Common myeloid progenitor, CD34-positive (primary cell): ENCODE measurements at regions not wholly inside any gene's neighbourhood (a gene's known extent, or its start where the extent isn't known, plus 50 kb on each side); places are given as distances from the start of the nearest gene placed in this dataset.
A peak's percentile ranks its signal among the peaks of the same experiment; 100 is the strongest.

ENCODE experiments used
- CTCF ChIA-PET: fragments of 350-600 bp; sonication (Branson Sonifier 250); formaldehyde crosslinking; loops from one replicate; lab custom pipeline; 2021; ENCODE audit warnings: antibody characterized with exemption; lab: Charles Lee
- POLR2A ChIA-PET: fragments of 350-600 bp; sonication (Branson Sonifier 250); formaldehyde crosslinking; loops from one replicate; lab custom pipeline; 2021; ENCODE audit warnings: antibody characterized with exemption; lab: Charles Lee
- DNase-seq, 3 donors: peaks; one replicate each; pipeline versions ENCODE4 v3.0.0 to v3.0.0-alpha.2; 2013
- H3K27ac ChIP-seq, 2 experiments: 1 replicate in 1 of 2; 2 replicates in 1 of 2; pipeline ENCODE4 v1.7.0; 2013; ENCODE audit warnings: inconsistent platforms in 2 of 2, low read length in 2 of 2, mild to moderate bottlenecking in 2 of 2, low read depth in 1 of 2, moderate library complexity in 1 of 2; ENCODE audit not compliant: severe bottlenecking in 2 of 2, insufficient read depth in 1 of 2, poor library complexity in 1 of 2
- H3K27me3 ChIP-seq, 5 experiments: replicated peaks in 2 of 5; 1 replicate in 3 of 5; 2 replicates in 2 of 5; pipeline versions ENCODE4 v1.6.1 to v1.7.0; 2013; ENCODE audit warnings: low read length in 4 of 5, mild to moderate bottlenecking in 2 of 5, moderate library complexity in 2 of 5, inconsistent platforms in 1 of 5; ENCODE audit not compliant: insufficient read depth in 5 of 5, control insufficient read depth in 4 of 5
- H3K36me3 ChIP-seq, 4 experiments: 1 replicate in 2 of 4; 2 replicates in 2 of 4; pipeline versions ENCODE4 v1.6.1 to v1.7.0; 2013; ENCODE audit warnings: low read length in 3 of 4, control low read depth in 1 of 4, mild to moderate bottlenecking in 1 of 4; ENCODE audit not compliant: control insufficient read depth in 4 of 4, insufficient read depth in 4 of 4
- H3K4me1 ChIP-seq, 4 experiments: 1 replicate in 3 of 4; 2 replicates in 1 of 4; pipeline versions ENCODE4 v1.6.1 to v1.7.1; 2013; ENCODE audit warnings: low read length in 3 of 4, mild to moderate bottlenecking in 3 of 4, control low read depth in 1 of 4, inconsistent platforms in 1 of 4, moderate library complexity in 1 of 4; ENCODE audit not compliant: control insufficient read depth in 4 of 4, insufficient read depth in 4 of 4; ENCODE audit errors: control extremely low read depth in 1 of 4
- H3K4me3 ChIP-seq, 7 experiments: 1 replicate in 4 of 7; 2 replicates in 3 of 7; pipeline versions ENCODE4 v1.5.1 to v1.7.0; 2013; ENCODE audit warnings: mild to moderate bottlenecking in 7 of 7, low read length in 6 of 7, moderate library complexity in 6 of 7, inconsistent platforms in 2 of 7, low read depth in 2 of 7, control low read depth in 1 of 7; ENCODE audit not compliant: insufficient read depth in 4 of 7, control insufficient read depth in 1 of 7; ENCODE audit errors: extremely low read depth in 1 of 7
- H3K9me3 ChIP-seq, 5 experiments: 1 replicate in 4 of 5; 2 replicates in 1 of 5; pipeline versions ENCODE4 v1.6.1 to v1.7.1; 2013; ENCODE audit warnings: low read length in 4 of 5, mild to moderate bottlenecking in 2 of 5, inconsistent platforms in 1 of 5, low read depth in 1 of 5, moderate library complexity in 1 of 5; ENCODE audit not compliant: control insufficient read depth in 4 of 5, insufficient read depth in 2 of 5; ENCODE audit errors: control extremely low read depth in 1 of 5
- WGBS: methylation state at CpG from one replicate; pipeline ENCODE4 v1.1.5; 2013; ENCODE audit not compliant: insufficient coverage; 5-methylcytosine and 5-hydroxymethylcytosine counted together

DNA sequence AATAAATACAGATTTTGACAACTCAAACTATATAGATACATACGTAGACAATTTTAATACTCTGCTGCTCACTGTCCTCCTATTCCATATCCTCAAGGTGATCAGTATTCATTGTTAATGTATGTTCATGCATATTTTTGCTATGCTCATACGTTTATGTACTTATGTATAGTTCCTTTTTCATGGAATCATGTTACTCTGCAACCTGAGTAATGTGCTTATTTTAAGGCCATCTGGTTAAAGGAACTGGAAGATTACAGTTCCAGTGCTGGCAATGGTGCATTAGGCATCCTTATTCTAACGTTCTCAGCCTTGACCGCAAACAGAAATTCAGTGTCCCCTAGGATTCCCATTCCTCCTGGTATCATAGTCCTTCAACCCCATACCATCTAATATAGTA, 385.0 kb upstream of the TNP1 start:
- ChIA-PET POLR2A (no interaction called here), CTCF (no interaction called here)
- no peaks in the 10 kb centered on the region for H3K9me3 ChIP-seq
- H3K36me3 ChIP-seq, result no peaks in the 10 kb centered on the region
- peaks cover 0 to 15% (median 0%) of the 10 kb centered on the region in 5 experiments for H3K27me3 ChIP-seq
- peaks cover 0 to 13% (median 8%) of the 10 kb centered on the region in 4 experiments for H3K4me1 ChIP-seq
- DNase-seq, result no peak
- H3K27ac ChIP-seq, result no peak overlapping the region
- no peak overlapping the region for H3K4me3 ChIP-seq
- WGBS, result 100% methylated on average over 1 of the region's 4 CpGs

DNA sequence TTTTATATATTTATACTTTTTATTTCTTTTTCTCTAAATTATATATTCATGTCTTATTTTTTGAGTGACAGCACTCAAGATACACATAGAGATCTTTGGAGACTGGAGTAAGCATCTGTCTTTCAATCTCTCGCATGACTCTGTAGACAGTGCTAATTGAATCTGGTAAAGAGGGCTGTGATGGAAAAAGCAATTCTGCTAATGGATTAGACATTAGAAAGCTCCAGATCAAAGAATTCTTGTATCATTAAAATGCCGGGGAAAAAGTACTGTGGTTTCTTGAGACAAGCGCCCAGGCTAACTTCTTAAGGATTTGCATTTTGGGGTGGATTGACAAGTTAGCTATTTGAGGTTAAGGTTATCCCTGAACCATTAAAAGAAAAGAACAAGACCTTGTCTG, 383.1 kb upstream of the TNP1 start:
- Histone ChIP-seq H3K36me3 (no peaks in the 10 kb centered on the region), H3K4me3 (no peak overlapping the region), H3K9me3 (peaks cover 0 to 2% (median 0%) of the 10 kb centered on the region in 5 experiments), H3K4me1 (peaks cover 0 to 3% (median under 1%) of the 10 kb centered on the region in 4 experiments), H3K27me3 (peaks cover 0 to 15% (median 0%) of the 10 kb centered on the region in 5 experiments), H3K27ac (no peak overlapping the region)
- WGBS, result 96% methylated on average over 3 of the region's 3 CpGs
- ChIA-PET CTCF (interaction anchor here (1.0 to 1.2 kb wide), 3 partner anchors 12 to 544 kb away, joined by 3 read pairs; no protein-coding TSS in a partner anchor), POLR2A (no interaction called here)
- no peak for DNase-seq

DNA sequence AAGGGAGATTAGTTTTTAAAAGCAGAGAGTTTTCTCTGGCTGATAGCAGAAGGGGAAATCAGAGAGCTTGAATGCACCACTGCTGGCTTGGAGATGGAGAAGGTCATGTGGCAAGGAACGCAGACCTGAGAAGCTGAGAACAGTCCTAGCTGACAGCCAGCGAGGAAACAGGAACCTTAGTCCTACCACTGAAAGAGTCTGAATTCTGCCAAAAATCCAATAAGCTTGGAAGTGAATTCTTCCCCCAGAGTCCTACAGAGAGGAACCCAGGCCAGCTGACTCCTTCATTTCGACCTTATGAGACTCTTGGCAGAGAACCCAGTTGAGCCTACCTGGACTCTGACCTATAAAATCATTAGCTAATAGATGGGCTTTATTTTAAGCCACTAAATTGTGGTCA, 371.9 kb upstream of the TNP1 start:
- Histone ChIP-seq H3K27ac (no peak overlapping the region), H3K4me3 (no peak overlapping the region), H3K9me3 (peaks cover 0 to 3% (median 0%) of the 10 kb centered on the region in 5 experiments), H3K4me1 (no peaks in the 10 kb centered on the region), H3K27me3 (peaks cover 0 to 11% (median 7%) of the 10 kb centered on the region in 5 experiments), H3K36me3 (no peaks in the 10 kb centered on the region)
- DNase-seq, result peak in 2 of 3 donors; percentile 38 to 50
- WGBS, result 0% methylated on average over 2 of the region's 3 CpGs
- CTCF ChIA-PET, result interaction anchor here (1.1 to 2.2 kb wide), 2 partner anchors 9 to 11 kb away, joined by 3 to 6 read pairs; no protein-coding TSS in a partner anchor
- POLR2A ChIA-PET, result no interaction called here

DNA sequence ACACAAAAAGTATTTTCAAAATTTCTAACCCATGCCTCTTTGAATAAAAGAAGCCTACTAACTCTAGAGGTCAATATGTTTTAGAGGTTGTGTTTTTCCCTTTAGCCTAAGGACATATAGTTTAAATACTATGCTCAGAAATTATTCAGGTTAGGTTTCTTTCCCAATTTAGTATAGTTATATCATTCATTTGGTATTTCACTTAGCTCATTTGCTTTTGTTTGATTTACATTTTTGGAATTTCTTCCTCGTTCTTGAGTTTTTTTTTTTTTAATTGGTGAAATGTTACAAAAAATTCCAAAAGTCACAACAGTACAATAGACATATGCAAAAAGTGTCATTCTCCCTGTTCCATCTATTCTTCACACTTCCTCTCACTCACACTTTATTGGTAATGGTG, 371.3 kb upstream of the TNP1 start:
- Histone ChIP-seq H3K4me1 (no peaks in the 10 kb centered on the region), H3K9me3 (peaks cover 0 to 3% (median 0%) of the 10 kb centered on the region in 5 experiments), H3K36me3 (no peaks in the 10 kb centered on the region), H3K27me3 (peaks cover 0 to 11% (median 5%) of the 10 kb centered on the region in 5 experiments), H3K4me3 (no peak overlapping the region), H3K27ac (no peak overlapping the region)
- ChIA-PET POLR2A (no interaction called here), CTCF (interaction anchor here (1.1 to 2.2 kb wide), 2 partner anchors 8 to 11 kb away, joined by 3 to 6 read pairs; no protein-coding TSS in a partner anchor)
- no CpG with 5 or more reads among the region's 1 CpG for WGBS
- DNase-seq, result no peak

DNA sequence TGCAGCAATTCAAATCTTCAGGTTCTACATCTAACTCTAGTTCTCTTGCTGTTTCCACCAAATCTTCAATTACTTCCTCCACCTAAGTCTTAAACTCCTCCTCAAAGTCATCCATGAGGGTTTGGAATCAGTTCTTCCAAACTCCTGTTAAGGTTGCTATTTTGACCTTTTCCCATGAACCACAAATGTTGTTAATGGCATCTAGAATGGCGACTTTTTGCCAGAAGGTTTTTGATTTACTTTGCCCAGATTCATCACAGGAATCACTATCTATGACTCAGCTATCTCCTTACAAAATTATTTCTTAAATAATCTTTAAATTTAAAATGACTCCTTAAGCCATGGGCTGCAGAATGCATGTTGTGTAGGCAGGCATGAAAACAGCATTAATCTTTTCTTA, 368.9 kb upstream of the TNP1 start:
- ChIA-PET CTCF (no interaction called here), POLR2A (no interaction called here)
- Histone ChIP-seq H3K27ac (no peak overlapping the region), H3K27me3 (peaks cover 0 to 9% (median 3%) of the 10 kb centered on the region in 5 experiments), H3K36me3 (no peaks in the 10 kb centered on the region), H3K4me3 (no peak overlapping the region), H3K4me1 (peaks cover 3 to 8% (median 5%) of the 10 kb centered on the region in 4 experiments), H3K9me3 (peaks cover 0 to 4% (median 0%) of the 10 kb centered on the region in 5 experiments)
- no CpG with 5 or more reads among the region's 1 CpG for WGBS
- no peak for DNase-seq

DNA sequence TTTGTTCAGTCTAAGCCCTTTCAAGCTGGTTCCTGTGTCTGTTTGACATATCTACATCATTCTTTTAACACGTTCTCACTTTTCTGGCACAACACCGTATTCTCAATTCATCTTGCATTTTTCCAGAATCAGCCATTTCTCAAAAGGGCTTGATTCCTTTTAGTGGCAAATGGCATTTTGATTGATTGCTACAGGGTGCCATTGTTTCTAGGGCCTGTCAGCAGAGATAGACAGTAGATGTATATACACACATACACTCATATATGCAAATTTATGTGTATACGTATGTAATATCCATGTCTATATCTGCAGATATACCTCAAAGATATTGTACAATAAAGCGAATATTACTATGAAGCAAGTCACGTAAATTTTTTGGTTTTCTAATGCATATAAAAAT, 367.9 kb upstream of the TNP1 start:
- DNase-seq, result no peak
- H3K36me3 ChIP-seq, result no peaks in the 10 kb centered on the region
- 100% methylated on average over 1 of the region's 5 CpGs for WGBS

DNA sequence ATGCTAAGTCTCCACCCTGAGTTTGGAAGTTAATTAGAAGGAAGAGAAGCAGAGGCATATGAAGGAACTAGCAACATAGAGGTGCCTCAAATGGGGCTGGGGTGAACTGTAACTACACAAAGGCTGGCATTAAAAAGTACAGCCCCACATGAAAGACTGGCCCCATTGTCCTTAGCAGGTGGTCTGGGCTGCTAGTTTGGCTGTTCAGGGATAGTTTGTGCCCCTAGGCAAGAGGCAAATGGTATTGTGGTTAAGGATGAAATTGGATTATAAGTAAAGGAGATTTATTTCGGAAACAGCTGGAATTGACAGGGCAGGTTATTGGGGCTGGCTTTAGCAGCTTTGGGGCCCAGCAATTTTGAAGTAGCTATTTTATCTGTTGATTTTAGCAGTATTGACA, 365.7 kb upstream of the TNP1 start:
- no peak for DNase-seq
- H3K4me3 ChIP-seq, result no peak overlapping the region
- peaks cover 0 to 4% (median 3%) of the 10 kb centered on the region in 5 experiments for H3K27me3 ChIP-seq
- H3K27ac ChIP-seq, result no peak overlapping the region
- WGBS, result 54% methylated on average over 1 of the region's 1 CpG
- H3K36me3 ChIP-seq, result no peaks in the 10 kb centered on the region
- POLR2A ChIA-PET, result no interaction called here
- peaks cover 0 to 4% (median 0%) of the 10 kb centered on the region in 5 experiments for H3K9me3 ChIP-seq
- H3K4me1 ChIP-seq, result peaks cover 19 to 32% (median 22%) of the 10 kb centered on the region in 4 experiments
- CTCF ChIA-PET, result no interaction called here

More for the DNA sequence above, 367.9 kb upstream of the TNP1 start:
- ChIA-PET POLR2A (no interaction called here), CTCF (no interaction called here)
- H3K4me1 ChIP-seq, result peaks cover 11 to 17% (median 15%) of the 10 kb centered on the region in 4 experiments
- H3K27me3 ChIP-seq, result peaks cover 0 to 9% (median 3%) of the 10 kb centered on the region in 5 experiments
- H3K9me3 ChIP-seq, result peaks cover 0 to 4% (median 0%) of the 10 kb centered on the region in 5 experiments
- no peak overlapping the region for H3K4me3 ChIP-seq
- no peak overlapping the region for H3K27ac ChIP-seq
